Adipose tissue (tissue), 3 donors: ENCODE measurements at regions not wholly inside any gene's neighbourhood (a gene's known extent, or its start where the extent isn't known, plus 50 kb on each side); places are given as distances from the start of the nearest gene placed in this dataset.
"Not testable (repeated sequence)": the region's sequence is repeated elsewhere in the genome, so short reads cannot be mapped to it uniquely, and the experiment has no call there.

Experiments
- H3K27ac ChIP-seq: one replicate; pipeline ENCODE4 v1.5.1; 2013; ENCODE audit warnings: low read depth, low read length
- WGBS, 3 donors: extraction: QIAGEN DNeasy Blood & Tissue Kit; methylation state at CpG; one replicate each; pipeline ENCODE4 v1.1.7; 2013; 5-methylcytosine and 5-hydroxymethylcytosine counted together
- donor health status: healthy with polysubstance abuse.
- donor health status: Bipolar disorder and iron deficiency.
- donor health status: healthy.

- H3K27ac ChIP-seq, result no peak overlapping the region
- WGBS, 3 donors, result 69 to 85% (median 85%) methylated on average over 5 of the region's 5 CpGs
Measured at GRCh38 chr6:14501914-14502313, 384.3 kb downstream of the CD83 start.

- H3K27ac ChIP-seq, result no peak overlapping the region
- WGBS, 3 donors, result 77 to 81% (median 77%) methylated on average over 6 of the region's 6 CpGs
Measured at GRCh38 chr6:14502551-14502950, 385.0 kb downstream of the CD83 start.

- WGBS, 3 donors, result 72 to 93% (median 89%) methylated on average over 6 of the region's 6 CpGs
- no peak overlapping the region for H3K27ac ChIP-seq
Measured at GRCh38 chr6:14505401-14505800, 387.8 kb downstream of the CD83 start.

DNA sequence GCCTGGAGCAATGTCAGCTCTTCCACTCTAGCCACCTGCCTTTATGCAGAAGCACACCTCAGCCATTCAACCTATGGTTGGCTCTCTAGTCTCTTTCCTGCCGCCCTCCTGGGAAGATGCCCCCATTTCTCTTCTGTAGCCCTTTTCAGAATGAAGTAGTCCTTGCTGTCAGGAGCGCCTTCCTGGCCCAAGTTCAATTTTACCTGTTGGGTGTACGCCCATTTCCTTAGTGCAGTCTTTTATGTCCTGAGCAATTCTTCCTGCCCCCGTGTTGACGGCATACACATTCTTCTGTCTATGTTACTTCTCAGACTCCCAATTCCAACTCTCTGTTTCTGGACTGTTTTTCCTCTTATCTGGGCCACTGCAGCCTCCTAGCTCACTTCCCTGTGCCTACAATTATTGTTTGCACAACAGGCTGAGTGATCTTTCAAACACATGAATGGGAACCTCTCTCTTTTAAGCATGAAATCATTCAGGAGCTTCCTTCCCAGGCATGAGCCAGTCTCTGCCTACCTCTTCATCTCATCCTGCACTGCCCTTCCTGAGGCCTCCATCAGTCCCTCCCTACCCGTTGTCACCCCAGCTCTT, 389.2 kb downstream of the CD83 start:
- no peak overlapping the region for H3K27ac ChIP-seq
- WGBS, 3 donors, result 73 to 86% (median 80%) methylated on average over 6 of the region's 6 CpGs

GRCh38 chr6:14509120-14509519, 391.5 kb downstream of the CD83 start:
- no peak overlapping the region for H3K27ac ChIP-seq
- WGBS, 3 donors, result 71 to 92% (median 91%) methylated on average over 5 of the region's 5 CpGs

DNA sequence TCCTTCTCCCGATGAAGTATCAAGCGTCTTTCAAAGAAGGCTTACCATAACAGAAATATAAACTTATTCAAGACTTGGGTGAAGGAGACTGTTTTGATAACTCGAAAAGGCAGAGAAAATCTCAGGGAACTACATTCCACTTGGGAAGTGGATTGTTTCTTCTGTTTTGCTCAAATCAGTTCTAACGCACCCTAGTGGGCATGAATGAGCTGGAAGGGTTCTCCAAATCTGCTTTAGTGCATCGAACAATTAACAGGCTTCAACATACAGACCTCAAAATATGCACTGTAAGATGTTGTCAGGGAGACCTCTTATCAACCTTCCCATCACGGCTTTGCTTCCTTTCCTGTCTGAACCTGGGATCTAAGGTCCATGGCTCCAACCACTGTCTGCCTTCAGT, 392.5 kb downstream of the CD83 start:
- no peak overlapping the region for H3K27ac ChIP-seq
- WGBS, 3 donors, result 75 to 93% (median 86%) methylated on average over 6 of the region's 6 CpGs

DNA sequence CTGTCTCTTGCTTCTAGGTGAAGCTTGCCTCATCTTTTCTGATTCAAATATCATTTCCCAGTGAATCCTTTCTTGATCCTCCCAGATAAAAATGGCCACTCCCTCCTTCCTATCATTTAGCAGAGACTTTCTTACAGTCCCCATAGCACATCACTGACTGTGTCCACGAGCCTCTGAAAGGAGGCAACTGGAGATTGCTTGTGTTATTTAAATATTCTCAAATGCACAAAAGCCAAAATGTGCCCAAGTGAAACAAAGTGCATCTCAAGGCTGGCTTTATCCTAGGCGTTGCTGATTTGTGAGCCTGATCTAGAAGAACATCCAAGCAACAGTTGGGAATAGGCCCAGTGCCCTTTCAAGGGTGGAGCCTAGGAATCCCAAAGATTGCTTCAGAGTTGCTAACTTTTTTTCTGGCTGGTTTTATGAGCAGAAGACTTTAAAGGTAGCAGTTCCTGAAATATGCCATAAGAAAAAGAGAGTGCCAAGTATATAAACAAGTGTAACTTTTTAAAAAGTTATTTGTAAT, 393.6 kb downstream of the CD83 start:
- no peak overlapping the region for H3K27ac ChIP-seq
- WGBS, 3 donors, result 70 to 81% (median 76%) methylated on average over 2 of the region's 2 CpGs

DNA sequence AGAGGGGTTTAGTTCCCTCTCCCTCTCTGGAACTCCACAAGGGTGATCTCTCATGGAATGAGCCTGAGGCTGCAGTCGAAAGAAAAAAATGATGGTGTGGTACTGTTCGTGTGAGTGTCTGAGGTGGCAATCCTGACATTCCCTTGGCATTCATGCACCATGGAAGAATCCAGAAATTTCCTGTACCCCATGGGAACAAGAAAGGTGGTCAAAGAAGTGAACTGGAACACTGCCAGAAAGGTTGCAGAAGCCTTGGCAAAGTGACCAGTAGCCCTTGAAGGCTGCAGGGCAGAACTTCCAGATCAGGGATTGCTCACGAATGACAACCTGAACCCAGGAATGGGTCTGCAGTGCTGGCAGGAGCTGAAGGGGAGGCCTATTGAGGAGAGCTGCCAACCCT, 394.7 kb downstream of the CD83 start:
- no peak overlapping the region for H3K27ac ChIP-seq
- 90 to 97% (median 92%) methylated on average over 3 of the region's 3 CpGs for WGBS, 3 donors

GRCh38 chr6:14513496-14514393, 396.2 kb downstream of the CD83 start:
- H3K27ac ChIP-seq, result no peak overlapping the region
- 71 to 82% (median 82%) methylated on average over 7 of the region's 7 CpGs for WGBS, 3 donors

GRCh38 chr6:14516956-14517355, 399.4 kb downstream of the CD83 start:
- 63 to 70% (median 68%) methylated on average over 11 of the region's 11 CpGs for WGBS, 3 donors
- H3K27ac ChIP-seq, result no peak overlapping the region

DNA sequence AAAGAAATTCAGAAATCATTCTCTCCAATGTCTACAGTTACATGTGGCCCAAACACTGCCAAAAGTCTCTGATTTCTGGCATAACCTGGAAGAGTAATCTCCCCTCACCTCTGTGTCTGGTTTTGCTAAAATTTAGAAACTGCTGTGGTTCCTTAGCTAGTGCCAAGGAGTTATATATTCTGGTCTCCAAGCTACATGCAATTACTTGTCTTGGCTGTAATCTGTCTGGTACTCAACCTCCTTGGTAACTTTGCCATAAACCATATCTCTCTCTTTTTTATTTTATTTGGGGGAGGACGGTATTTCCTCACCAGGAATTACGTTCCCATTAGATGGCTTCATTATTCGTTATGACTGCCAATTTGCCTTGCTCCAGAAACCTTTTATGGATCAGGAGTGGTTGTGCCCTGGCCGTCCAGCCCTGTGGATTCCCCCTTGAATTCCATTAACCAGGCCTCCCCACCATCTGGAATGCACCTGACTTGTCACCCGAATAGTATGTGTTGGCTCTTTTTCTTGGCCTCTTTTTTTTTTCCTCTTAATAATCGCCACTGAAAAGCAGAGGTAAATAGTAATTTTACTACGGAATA, 400.0 kb downstream of the CD83 start:
- H3K27ac ChIP-seq, result no peak overlapping the region
- 69 to 79% (median 74%) methylated on average over 7 of the region's 7 CpGs for WGBS, 3 donors

GRCh38 chr6:14518515-14519217, 401.1 kb downstream of the CD83 start:
- no peak overlapping the region for H3K27ac ChIP-seq
- 59 to 77% (median 69%) methylated on average over 14 of the region's 14 CpGs for WGBS, 3 donors

DNA sequence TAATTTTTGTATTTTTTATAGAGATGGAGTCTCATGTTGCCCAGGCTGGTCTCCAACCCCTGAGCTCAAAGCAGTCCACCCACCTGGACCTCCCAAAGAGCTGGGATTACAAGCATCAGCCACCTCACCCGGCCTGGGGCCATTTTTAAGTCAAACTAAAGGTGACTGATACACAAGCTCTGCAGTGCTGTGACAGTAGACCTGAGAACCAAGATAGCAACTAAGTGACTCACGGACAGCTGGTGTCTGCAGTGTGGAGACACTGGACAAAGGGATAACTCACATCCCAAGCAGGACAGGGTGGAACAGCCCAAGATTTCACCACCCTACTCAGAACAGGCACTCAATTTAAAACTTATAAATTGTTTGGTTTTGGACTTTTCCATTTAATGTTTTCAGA, 402.5 kb downstream of the CD83 start:
- 94 to 99% (median 94%) methylated on average over 2 of the region's 2 CpGs for WGBS, 3 donors
- no peak overlapping the region for H3K27ac ChIP-seq

DNA sequence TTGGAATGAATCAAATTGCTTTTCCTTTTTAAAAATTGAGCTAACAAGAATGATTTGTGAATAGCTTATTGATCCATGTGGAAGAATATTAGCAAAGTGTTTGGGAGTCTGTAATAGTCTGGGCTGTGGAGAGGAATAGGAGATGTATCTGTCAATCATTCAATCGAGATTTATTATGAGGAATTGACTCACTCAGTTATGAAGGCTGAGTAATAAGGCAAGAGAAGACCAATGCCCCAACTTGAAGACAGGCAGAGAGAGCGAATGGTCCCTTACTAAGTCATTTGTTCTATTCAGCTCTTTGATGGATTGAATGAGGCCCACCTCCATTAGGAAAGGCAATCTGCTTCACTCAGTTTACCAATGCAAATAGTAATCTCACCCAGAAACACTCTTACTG, 403.0 kb downstream of the CD83 start:
- 83 to 96% (median 92%) methylated on average over 2 of the region's 2 CpGs for WGBS, 3 donors
- no peak overlapping the region for H3K27ac ChIP-seq

DNA sequence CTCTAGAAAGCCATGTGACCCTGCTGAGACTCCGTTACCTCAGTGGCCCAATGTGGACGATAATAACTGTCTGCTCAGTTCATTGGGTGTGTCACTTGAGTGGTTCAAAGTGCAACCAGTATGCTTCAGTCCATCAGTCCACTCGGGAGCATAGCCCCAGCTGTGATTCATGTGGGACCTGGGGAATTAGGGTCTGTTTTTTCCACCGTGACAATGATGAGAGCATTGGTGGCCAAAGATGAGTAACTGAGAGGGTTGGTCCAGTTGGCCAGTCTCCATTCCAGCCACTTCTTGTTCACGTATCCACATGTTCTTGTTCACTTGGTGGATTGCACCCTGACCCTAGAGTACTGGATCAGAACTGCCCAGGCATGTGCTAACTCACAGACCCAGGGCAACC, 403.6 kb downstream of the CD83 start:
- 71 to 73% (median 72%) methylated on average over 5 of the region's 5 CpGs for WGBS, 3 donors
- no peak overlapping the region for H3K27ac ChIP-seq

DNA sequence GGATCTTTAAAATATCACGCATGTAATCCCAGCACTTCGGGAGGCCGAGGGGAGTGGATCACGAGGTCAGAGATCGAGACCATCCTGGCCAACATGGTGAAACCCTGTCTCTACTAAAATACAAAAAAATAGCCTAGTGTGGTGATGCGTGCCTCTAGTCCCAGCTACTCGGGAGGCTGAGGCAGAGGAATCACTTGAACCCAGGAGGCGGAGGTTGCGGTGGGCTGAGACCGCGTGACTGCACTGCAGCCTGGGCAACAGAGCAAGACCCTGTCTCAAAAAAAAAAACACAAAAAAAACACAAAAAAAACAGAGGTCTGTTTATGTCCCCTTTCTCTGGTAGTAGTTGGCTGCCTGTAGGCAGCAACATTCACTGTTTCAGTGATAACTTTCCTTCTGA, 404.3 kb downstream of the CD83 start:
- WGBS, 3 donors, result 91 to 97% (median 97%) methylated on average over 11 of the region's 11 CpGs

GRCh38 chr6:14524319-14524718, 406.7 kb downstream of the CD83 start:
- H3K27ac ChIP-seq, result no peak overlapping the region
- 61 to 66% (median 62%) methylated on average over 3 of the region's 3 CpGs for WGBS, 3 donors

More for the DNA sequence above, 404.3 kb downstream of the CD83 start:
- H3K27ac ChIP-seq, result not testable (repeated sequence)

- no peak overlapping the region for H3K27ac ChIP-seq
- 66 to 86% (median 79%) methylated on average over 4 of the region's 4 CpGs for WGBS, 3 donors
Measured at GRCh38 chr6:14530385-14530784, 412.8 kb downstream of the CD83 start.

DNA sequence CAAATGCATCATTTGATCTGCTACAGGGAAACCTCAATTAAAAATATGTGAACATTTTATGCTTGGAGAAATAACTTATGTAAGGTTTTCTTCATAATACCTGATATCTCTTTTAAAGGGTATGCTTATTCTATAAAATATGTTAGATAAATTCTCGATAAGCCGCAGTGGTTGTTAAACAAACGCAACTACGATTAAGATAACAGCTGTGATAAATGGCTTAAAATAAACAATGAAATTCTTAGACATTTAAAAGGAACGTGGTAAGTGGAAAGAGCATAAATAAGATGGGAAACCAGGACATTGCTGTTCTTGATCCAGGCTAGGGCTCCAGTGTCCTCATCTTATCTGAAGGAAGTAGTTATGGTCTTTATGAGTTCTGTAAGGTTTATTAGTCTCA, 415.9 kb downstream of the CD83 start:
- WGBS, 3 donors, result 15 to 57% (median 47%) methylated on average over 5 of the region's 5 CpGs

More for the DNA sequence above, 415.9 kb downstream of the CD83 start:
- H3K27ac ChIP-seq, result no peak overlapping the region
